Left ventricle myocardium inferior (tissue), 1 donor: ENCODE measurements at regions not wholly inside any gene's neighbourhood (a gene's known extent, or its start where the extent isn't known, plus 50 kb on each side); places are given as distances from the start of the nearest gene placed in this dataset.

Source experiments
- DNase-seq: peaks from one replicate; pipeline ENCODE4 v3.0.0-alpha.2; 2020
- H3K27ac ChIP-seq: fragments of 200-600 bp; replicated peaks from 2 replicates; pipeline ENCODE4 v1.8.0; 2021
- H3K27me3 ChIP-seq: fragments of 200-600 bp; 2 replicates; pipeline ENCODE4 v1.8.0; 2021; ENCODE audit warnings: low read depth
- H3K36me3 ChIP-seq: fragments of 200-600 bp; 2 replicates; pipeline ENCODE4 v1.8.0; 2021
- H3K4me1 ChIP-seq: fragments of 200-600 bp; 2 replicates; pipeline ENCODE4 v1.8.0; 2021
- H3K4me3 ChIP-seq: fragments of 200-600 bp; 2 replicates; pipeline ENCODE4 v1.8.0; 2021; ENCODE audit warnings: mild to moderate bottlenecking, moderate library complexity
- H3K9me3 ChIP-seq: fragments of 200-600 bp; replicated peaks from 2 replicates; pipeline ENCODE4 v1.8.0; 2021
- CTCF ChIP-seq: fragments of 200-600 bp; IDR thresholded peaks from 2 replicates; pipeline ENCODE4 v1.8.0; 2021; ENCODE audit warnings: antibody characterized with exemption, mild to moderate bottlenecking, borderline replicate concordance
- intact Hi-C: fragments of 100-400 bp; cut with micrococcal nuclease; formaldehyde crosslinking; loops from one replicate; pipeline ENCODE4 v1.11.0; 2022
- donor health status: DM: no; HTN: yes; CAD: no; lungs with severe emphysema.

GRCh38 chr2:52253416-52253980 is 1221.6 kb upstream of the NRXN1 start:
- intact Hi-C loops = no loop called here

DNA sequence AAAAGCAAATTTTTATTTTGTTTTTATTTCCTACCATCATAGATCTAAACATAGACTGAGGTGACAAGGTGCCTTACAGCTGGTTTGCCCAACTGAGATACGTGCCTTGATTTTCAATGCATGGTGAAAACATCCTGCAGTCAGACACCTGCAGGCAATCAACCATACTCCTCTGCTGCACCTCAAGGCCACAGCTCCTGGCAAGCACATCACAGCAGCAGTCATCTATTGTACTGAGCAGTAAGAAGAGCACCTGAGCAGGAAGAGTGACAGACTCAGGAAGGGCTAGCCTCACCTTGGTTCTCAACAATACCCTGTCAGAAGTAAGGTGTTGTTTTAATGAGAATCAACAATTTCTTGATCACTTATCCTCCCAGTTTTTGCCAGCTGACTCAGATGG is 1206.8 kb upstream of the NRXN1 start:
- Histone ChIP-seq H3K9me3 (peaks cover 5% of the 10 kb centered on the region), H3K4me1 (no peaks in the 10 kb centered on the region), H3K4me3 (no peak overlapping the region), H3K27me3 (no peaks in the 10 kb centered on the region), H3K27ac (no peak overlapping the region), H3K36me3 (no peaks in the 10 kb centered on the region)
- no peak for DNase-seq
- intact Hi-C loops = no loop called here
- no peak for TF ChIP-seq CTCF

More at GRCh38 chr2:52253416-52253980, 1221.6 kb upstream of the NRXN1 start:
- H3K9me3 ChIP-seq = no peaks in the 10 kb centered on the region
- no peaks in the 10 kb centered on the region for H3K27me3 ChIP-seq
- H3K4me1 ChIP-seq = no peaks in the 10 kb centered on the region
- no peak overlapping the region for H3K4me3 ChIP-seq
- no peak overlapping the region for H3K27ac ChIP-seq
- no peak for DNase-seq
- TF ChIP-seq CTCF = no peak
- no peaks in the 10 kb centered on the region for H3K36me3 ChIP-seq

DNA sequence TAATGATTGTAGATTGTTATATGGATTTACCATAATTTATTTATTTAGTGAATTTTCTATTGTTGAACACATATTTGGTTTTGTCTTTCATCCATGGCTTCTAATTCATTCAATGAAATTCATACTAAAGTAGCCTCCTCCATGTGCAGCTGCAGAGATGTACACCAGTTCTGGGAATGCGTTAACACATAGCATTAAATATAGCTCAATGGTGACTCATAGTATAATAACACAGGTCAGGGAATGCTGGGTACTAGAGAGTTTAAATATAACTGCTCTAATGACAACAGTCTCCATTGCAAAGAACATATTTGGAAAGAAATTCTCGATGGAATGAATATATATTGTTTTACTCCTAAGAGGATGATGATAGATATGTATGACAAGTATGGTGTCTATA is 1190.2 kb upstream of the NRXN1 start:
- H3K4me3 ChIP-seq = no peak overlapping the region

GRCh38 chr2:52220393-52220792 is 1188.5 kb upstream of the NRXN1 start:
- DNase-seq = peak; percentile 6

More for the DNA sequence above, 1190.2 kb upstream of the NRXN1 start:
- intact Hi-C loops = no loop called here
- H3K27ac ChIP-seq = no peak overlapping the region
- DNase-seq = no peak
- no peaks in the 10 kb centered on the region for H3K27me3 ChIP-seq
- no peaks in the 10 kb centered on the region for H3K4me1 ChIP-seq
- no peaks in the 10 kb centered on the region for H3K9me3 ChIP-seq
- TF ChIP-seq CTCF = no peak
- H3K36me3 ChIP-seq = no peaks in the 10 kb centered on the region

DNA sequence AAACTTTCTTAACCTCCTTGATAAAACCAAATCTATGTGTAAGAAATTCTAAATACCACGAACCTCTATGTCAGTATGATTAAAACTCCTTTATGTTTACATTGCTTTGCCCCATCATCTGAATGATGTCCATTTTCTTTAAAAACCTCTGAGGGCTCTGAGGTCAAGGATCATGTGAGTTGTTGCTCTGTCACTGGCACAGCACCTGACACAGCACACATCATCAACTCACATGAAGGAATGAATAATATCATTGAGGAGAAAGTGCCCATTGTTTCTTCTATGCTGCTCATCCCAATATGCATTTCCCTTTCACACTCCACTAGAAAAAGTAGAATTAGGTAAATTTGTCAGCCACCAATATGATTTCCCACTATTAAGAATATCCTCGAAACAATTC is 1178.7 kb upstream of the NRXN1 start:
- H3K4me1 ChIP-seq = no peaks in the 10 kb centered on the region
- H3K36me3 ChIP-seq = no peaks in the 10 kb centered on the region
- no peak overlapping the region for H3K27ac ChIP-seq
- no peaks in the 10 kb centered on the region for H3K27me3 ChIP-seq
- no peak overlapping the region for H3K4me3 ChIP-seq
- DNase-seq = no peak
- no peaks in the 10 kb centered on the region for H3K9me3 ChIP-seq
- TF ChIP-seq CTCF = no peak
- intact Hi-C loops = no loop called here

More at GRCh38 chr2:52220393-52220792, 1188.5 kb upstream of the NRXN1 start:
- H3K27me3 ChIP-seq = no peaks in the 10 kb centered on the region
- no peaks in the 10 kb centered on the region for H3K36me3 ChIP-seq
- H3K4me1 ChIP-seq = no peaks in the 10 kb centered on the region
- intact Hi-C loops = no loop called here
- TF ChIP-seq CTCF = no peak
- no peaks in the 10 kb centered on the region for H3K9me3 ChIP-seq
- H3K4me3 ChIP-seq = no peak overlapping the region
- no peak overlapping the region for H3K27ac ChIP-seq
